Nephron (organoid): ENCODE measurements at regions not wholly inside any gene's neighbourhood (a gene's known extent, or its start where the extent isn't known, plus 50 kb on each side); places are given as distances from the start of the nearest gene placed in this dataset.

Experiments
- H3K27ac Mint-ChIP-seq, 3 experiments: 2 replicates each; pipeline ENCODE4 v1.8.0; 2020; ENCODE audit warnings: mixed read lengths in 3 of 3, mild to moderate bottlenecking in 2 of 3, moderate library complexity in 1 of 3
- H3K27me3 Mint-ChIP-seq: 2 replicates; pipeline ENCODE4 v1.8.0; 2021; ENCODE audit warnings: low read depth, mild to moderate bottlenecking, moderate library complexity, mixed read lengths
- H3K36me3 Mint-ChIP-seq: 2 replicates; pipeline ENCODE4 v1.8.0; 2020; ENCODE audit warnings: low read depth, mixed read lengths
- H3K4me1 Mint-ChIP-seq: 2 replicates; pipeline ENCODE4 v1.8.0; 2020; ENCODE audit warnings: mixed read lengths
- H3K4me3 Mint-ChIP-seq, 3 experiments: 2 replicates each; pipeline ENCODE4 v1.8.0; 2020; ENCODE audit warnings: mild to moderate bottlenecking in 3 of 3, mixed read lengths in 3 of 3, moderate library complexity in 2 of 3
- H3K9me3 Mint-ChIP-seq: 2 replicates; pipeline ENCODE4 v1.8.0; 2020; ENCODE audit warnings: mixed read lengths
- TF ChIP-seq, protein P1 (sequence below), 3 experiments: fragments of 200-600 bp; sonication (generic); IDR thresholded peaks; one replicate each; pipeline ENCODE4 v1.5.0; 2021; ENCODE audit warnings: antibody characterized with exemption in 3 of 3; ENCODE audit not compliant: unreplicated experiment in 3 of 3

- H3K4me1 Mint-ChIP-seq, result no peaks in the 10 kb centered on the region
- TF ChIP-seq, protein P1, sequence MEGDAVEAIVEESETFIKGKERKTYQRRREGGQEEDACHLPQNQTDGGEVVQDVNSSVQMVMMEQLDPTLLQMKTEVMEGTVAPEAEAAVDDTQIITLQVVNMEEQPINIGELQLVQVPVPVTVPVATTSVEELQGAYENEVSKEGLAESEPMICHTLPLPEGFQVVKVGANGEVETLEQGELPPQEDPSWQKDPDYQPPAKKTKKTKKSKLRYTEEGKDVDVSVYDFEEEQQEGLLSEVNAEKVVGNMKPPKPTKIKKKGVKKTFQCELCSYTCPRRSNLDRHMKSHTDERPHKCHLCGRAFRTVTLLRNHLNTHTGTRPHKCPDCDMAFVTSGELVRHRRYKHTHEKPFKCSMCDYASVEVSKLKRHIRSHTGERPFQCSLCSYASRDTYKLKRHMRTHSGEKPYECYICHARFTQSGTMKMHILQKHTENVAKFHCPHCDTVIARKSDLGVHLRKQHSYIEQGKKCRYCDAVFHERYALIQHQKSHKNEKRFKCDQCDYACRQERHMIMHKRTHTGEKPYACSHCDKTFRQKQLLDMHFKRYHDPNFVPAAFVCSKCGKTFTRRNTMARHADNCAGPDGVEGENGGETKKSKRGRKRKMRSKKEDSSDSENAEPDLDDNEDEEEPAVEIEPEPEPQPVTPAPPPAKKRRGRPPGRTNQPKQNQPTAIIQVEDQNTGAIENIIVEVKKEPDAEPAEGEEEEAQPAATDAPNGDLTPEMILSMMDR (IDR thresholded peaks at IDR 0.05; ENCODE audit: unreplicated experiment in 3 of 3), result no peak
- H3K27ac Mint-ChIP-seq, result no peak overlapping the region
- H3K27me3 Mint-ChIP-seq, result no peaks in the 10 kb centered on the region
- no peak overlapping the region for H3K4me3 Mint-ChIP-seq
- H3K36me3 Mint-ChIP-seq, result no peaks in the 10 kb centered on the region
- peaks cover 30% of the 10 kb centered on the region for H3K9me3 Mint-ChIP-seq
Observed at GRCh38 chr5:135156715-135157404, 122.8 kb upstream of the PITX1 start.

GRCh38 chr5:135156337-135156714, 122.3 kb upstream of the PITX1 start:
- H3K4me3 Mint-ChIP-seq, result no peak overlapping the region
- TF ChIP-seq, protein P1 (IDR thresholded peaks at IDR 0.05; ENCODE audit: unreplicated experiment in 3 of 3), result no peak
- no peaks in the 10 kb centered on the region for H3K4me1 Mint-ChIP-seq
- H3K27ac Mint-ChIP-seq, result no peak overlapping the region
- H3K36me3 Mint-ChIP-seq, result no peaks in the 10 kb centered on the region
- peaks cover 29% of the 10 kb centered on the region for H3K9me3 Mint-ChIP-seq
- no peaks in the 10 kb centered on the region for H3K27me3 Mint-ChIP-seq

DNA sequence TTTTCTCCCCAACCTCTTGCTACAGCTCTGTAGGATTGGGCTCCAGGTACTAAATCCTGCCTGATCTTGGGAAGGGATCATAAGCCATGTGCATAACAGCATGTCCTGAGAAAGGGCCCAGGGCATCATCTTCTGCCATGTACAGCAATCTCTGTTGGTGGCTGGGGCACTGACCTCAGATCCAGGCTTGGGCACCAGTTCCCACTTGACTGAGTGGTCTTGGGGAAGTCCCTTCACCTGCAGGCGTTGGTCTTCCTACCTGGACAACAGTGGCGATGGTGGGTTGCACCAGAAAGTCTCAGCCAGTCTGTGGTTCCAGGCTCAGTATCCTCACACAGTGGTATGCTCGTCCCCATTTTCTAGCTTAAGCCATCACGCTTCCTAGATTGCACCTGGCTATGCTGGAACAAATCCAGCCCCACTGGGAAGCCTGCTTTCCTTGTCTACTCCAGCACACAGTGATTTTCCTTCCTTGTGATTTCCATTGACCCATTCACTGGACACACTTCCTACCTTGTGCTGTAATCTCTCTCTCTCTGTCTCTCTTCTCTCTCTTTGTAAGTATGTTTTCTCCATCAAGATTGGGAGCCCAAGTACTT, 121.7 kb upstream of the PITX1 start:
- Mint-ChIP-seq H3K27me3 (no peaks in the 10 kb centered on the region), H3K4me3 (no peak overlapping the region), H3K9me3 (peaks cover 24% of the 10 kb centered on the region), H3K36me3 (no peaks in the 10 kb centered on the region), H3K4me1 (no peaks in the 10 kb centered on the region), H3K27ac (no peak overlapping the region)
- TF ChIP-seq, protein P1 (IDR thresholded peaks at IDR 0.05; ENCODE audit: unreplicated experiment in 3 of 3), result no peak

DNA sequence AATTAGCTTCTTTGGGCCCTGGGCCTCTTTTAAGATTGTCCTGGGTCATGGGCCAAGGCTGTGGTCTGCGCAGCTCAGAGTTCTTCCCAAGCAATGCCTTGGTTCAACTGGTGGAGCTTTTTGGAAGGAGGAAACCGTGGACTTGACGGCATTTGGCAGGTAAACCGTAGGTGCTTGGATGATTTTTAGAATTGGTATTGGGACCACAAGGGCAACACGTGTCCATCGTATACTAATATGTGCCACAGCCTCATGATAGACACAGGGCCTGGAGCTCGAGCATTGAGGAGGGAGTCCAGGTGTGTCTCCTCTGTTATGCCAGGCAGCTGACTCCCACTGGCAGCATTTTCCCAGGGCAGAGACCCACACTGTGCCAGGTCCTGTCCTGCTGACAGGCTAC, 120.9 kb upstream of the PITX1 start:
- Mint-ChIP-seq H3K27me3 (no peaks in the 10 kb centered on the region), H3K27ac (no peak overlapping the region), H3K4me1 (no peaks in the 10 kb centered on the region), H3K9me3 (peaks cover 20% of the 10 kb centered on the region), H3K36me3 (no peaks in the 10 kb centered on the region), H3K4me3 (no peak overlapping the region)
- TF ChIP-seq, protein P1 (IDR thresholded peaks at IDR 0.05; ENCODE audit: unreplicated experiment in 3 of 3), result no peak

GRCh38 chr5:135154197-135154596, 120.2 kb upstream of the PITX1 start:
- peaks cover 15% of the 10 kb centered on the region for H3K9me3 Mint-ChIP-seq
- H3K36me3 Mint-ChIP-seq, result no peaks in the 10 kb centered on the region
- no peaks in the 10 kb centered on the region for H3K4me1 Mint-ChIP-seq
- no peak overlapping the region for H3K4me3 Mint-ChIP-seq
- H3K27me3 Mint-ChIP-seq, result no peaks in the 10 kb centered on the region
- TF ChIP-seq, protein P1 (IDR thresholded peaks at IDR 0.05; ENCODE audit: unreplicated experiment in 3 of 3), result no peak
- no peak overlapping the region for H3K27ac Mint-ChIP-seq

- Mint-ChIP-seq H3K27me3 (no peaks in the 10 kb centered on the region), H3K4me3 (no peak overlapping the region), H3K9me3 (peaks cover 10% of the 10 kb centered on the region), H3K36me3 (no peaks in the 10 kb centered on the region), H3K4me1 (no peaks in the 10 kb centered on the region), H3K27ac (no peak overlapping the region)
- TF ChIP-seq, protein P1 (IDR thresholded peaks at IDR 0.05; ENCODE audit: unreplicated experiment in 3 of 3), result no peak
Observed at GRCh38 chr5:135153661-135154060, 119.6 kb upstream of the PITX1 start.
